ENCODE measurements at regions not wholly inside any gene's neighbourhood (a gene's known extent, or its start where the extent isn't known, plus 50 kb on each side); places are given as distances from the start of the nearest gene placed in this dataset.

GRCh38 chr14:105938055-105938863 is 411.9 kb downstream of the TMEM121 start:
- TF ChIP-seq MAX (IDR thresholded peaks at IDR 0.05; ENCODE audit: insufficient read depth, insufficient read length) (no peak), CTCF (IDR thresholded peaks at IDR 0.05; ENCODE audit: extremely low read depth in 1 of 2, insufficient read depth in 1 of 2, low read depth in 1 of 2, low read length in 2 of 2) (no peak), GATA2 (IDR thresholded peaks at IDR 0.05; ENCODE audit: insufficient read depth, insufficient read length, low read depth, low read length) (no peak), EZH2 (IDR thresholded peaks at IDR 0.05; ENCODE audit: borderline replicate concordance, low read depth, low read length, severe bottlenecking) (no peak), POLR2A (IDR thresholded peaks at IDR 0.05; ENCODE audit: low read depth, low read length) (no peak), JUN (IDR thresholded peaks at IDR 0.05; ENCODE audit: borderline replicate concordance, insufficient read depth, insufficient read length, low read depth) (no peak), POLR2AphosphoS5 (IDR thresholded peaks at IDR 0.05; ENCODE audit: insufficient read depth, low read depth, low read length) (no peak), MYC (IDR thresholded peaks at IDR 0.05; ENCODE audit: low read depth, low read length) (no peak)

All from endothelial cell of umbilical vein (primary cell).